ENCODE measurements at regions not wholly inside any gene's neighbourhood (a gene's known extent, or its start where the extent isn't known, plus 50 kb on each side); places are given as distances from the start of the nearest gene placed in this dataset.

DNA sequence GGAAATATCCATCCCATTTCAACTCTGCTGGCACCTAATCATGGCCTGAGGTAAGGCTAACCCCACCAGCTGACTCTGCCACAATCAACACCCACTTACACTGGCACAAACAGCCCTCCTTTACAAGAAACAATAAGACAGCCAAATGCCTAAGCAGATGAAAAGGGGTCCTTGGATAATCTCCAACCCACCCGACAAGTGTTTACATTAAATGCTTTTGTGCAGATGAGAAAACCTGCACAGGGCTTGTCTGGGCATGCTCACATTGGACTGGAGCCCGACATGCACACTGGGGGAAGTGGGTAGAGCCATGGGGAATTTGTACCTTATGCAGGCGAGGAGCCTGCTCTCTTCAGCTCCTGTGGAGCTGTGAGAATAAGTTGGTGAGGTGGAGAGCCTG lies 138.9 kb upstream of the ITM2A start:
- ChIA-PET RAD21 (ENCODE audit: low non-redundant PET in 1 of 2, low total read pairs in 2 of 2, uncharacterized antibody in 2 of 2, unreplicated experiment in 2 of 2) (no interaction called here), POLR2A (no interaction called here), CTCF (no interaction called here)
- TF ChIP-seq, protein P1, sequence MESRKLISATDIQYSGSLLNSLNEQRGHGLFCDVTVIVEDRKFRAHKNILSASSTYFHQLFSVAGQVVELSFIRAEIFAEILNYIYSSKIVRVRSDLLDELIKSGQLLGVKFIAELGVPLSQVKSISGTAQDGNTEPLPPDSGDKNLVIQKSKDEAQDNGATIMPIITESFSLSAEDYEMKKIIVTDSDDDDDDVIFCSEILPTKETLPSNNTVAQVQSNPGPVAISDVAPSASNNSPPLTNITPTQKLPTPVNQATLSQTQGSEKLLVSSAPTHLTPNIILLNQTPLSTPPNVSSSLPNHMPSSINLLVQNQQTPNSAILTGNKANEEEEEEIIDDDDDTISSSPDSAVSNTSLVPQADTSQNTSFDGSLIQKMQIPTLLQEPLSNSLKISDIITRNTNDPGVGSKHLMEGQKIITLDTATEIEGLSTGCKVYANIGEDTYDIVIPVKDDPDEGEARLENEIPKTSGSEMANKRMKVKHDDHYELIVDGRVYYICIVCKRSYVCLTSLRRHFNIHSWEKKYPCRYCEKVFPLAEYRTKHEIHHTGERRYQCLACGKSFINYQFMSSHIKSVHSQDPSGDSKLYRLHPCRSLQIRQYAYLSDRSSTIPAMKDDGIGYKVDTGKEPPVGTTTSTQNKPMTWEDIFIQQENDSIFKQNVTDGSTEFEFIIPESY (IDR thresholded peaks at IDR 0.05; ENCODE audit: extremely low read depth, insufficient replicate concordance, low read length), result no peak
- TF ChIP-seq SIN3A (IDR thresholded peaks at IDR 0.05; ENCODE audit: low read depth), result no peak
- DNase-seq (ENCODE audit: low read depth, low spot score) (no peak), ATAC-seq (no peak)
- no peak overlapping the region for H3K4me2 ChIP-seq (ENCODE audit: low read length)
- H2AFZ ChIP-seq (ENCODE audit: low read depth, low read length, poor library complexity, severe bottlenecking), result no peak overlapping the region
- no peaks in the 10 kb centered on the region for H3K36me3 ChIP-seq (ENCODE audit: control insufficient read depth in 1 of 2, insufficient read depth in 2 of 2, low read length in 2 of 2)
- no peaks in the 10 kb centered on the region for H3K9me3 ChIP-seq (ENCODE audit: control insufficient read depth in 1 of 2, insufficient read depth in 1 of 2, low read depth in 1 of 2, low read length in 2 of 2)
- H3K4me1 ChIP-seq (ENCODE audit: control insufficient read depth in 1 of 2, insufficient read depth in 2 of 2, low read length in 2 of 2), result no peaks in the 10 kb centered on the region
- no peak overlapping the region for H3K4me3 ChIP-seq (replicated peaks in 1 of 2; ENCODE audit: low read depth in 1 of 2, low read length in 2 of 2)
- H3K9me2 ChIP-seq (ENCODE audit: insufficient read depth), result no peaks in the 10 kb centered on the region
- H3K9ac ChIP-seq (ENCODE audit: low read length), result no peak overlapping the region
- no TSS peak for BruUV-seq (replicated peaks)
- H3K79me2 ChIP-seq (ENCODE audit: insufficient read depth, low read length), result no peaks in the 10 kb centered on the region
- intact Hi-C loops (cut with micrococcal nuclease), result no loop called here
- H3K27me3 ChIP-seq (ENCODE audit: insufficient read depth, low read length), result no peaks in the 10 kb centered on the region
- no peak overlapping the region for H3K27ac ChIP-seq (ENCODE audit: low read depth, low read length)
- no peaks in the 10 kb centered on the region for H4K20me1 ChIP-seq (ENCODE audit: insufficient read depth)

DNA sequence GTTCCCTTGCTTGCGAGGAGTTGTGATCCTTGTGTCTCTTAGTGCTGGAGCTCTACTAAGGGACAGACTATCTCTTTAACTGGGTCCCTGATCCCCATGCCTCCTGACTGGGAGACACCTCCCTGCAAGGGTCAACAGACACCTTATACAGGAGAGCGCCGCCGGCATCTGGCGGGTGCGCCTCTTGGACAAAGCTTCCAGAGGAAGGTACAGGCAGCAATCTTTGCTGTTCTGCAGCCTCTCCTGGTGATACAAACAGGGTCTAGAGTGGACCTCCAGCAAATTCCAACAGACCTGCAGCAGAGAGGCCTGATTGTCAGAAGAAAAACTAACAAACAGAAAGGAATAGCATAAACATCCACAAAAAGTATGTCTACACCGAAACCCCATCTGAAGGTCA lies 115.6 kb upstream of the ITM2A start:
- no peak for ATAC-seq
- H3K27me3 ChIP-seq (ENCODE audit: insufficient read depth, low read length), result no peaks in the 10 kb centered on the region
- H3K9me3 ChIP-seq (ENCODE audit: control insufficient read depth in 1 of 2, insufficient read depth in 1 of 2, low read depth in 1 of 2, low read length in 2 of 2), result no peaks in the 10 kb centered on the region
- H3K79me2 ChIP-seq (ENCODE audit: insufficient read depth, low read length), result no peaks in the 10 kb centered on the region
- H3K4me2 ChIP-seq (ENCODE audit: low read length), result no peak overlapping the region
- ChIA-PET CTCF (no interaction called here), RAD21 (ENCODE audit: low non-redundant PET in 1 of 2, low total read pairs in 2 of 2, uncharacterized antibody in 2 of 2, unreplicated experiment in 2 of 2) (no interaction called here), POLR2A (no interaction called here)
- no peak overlapping the region for H3K9ac ChIP-seq (ENCODE audit: low read length)
- H2AFZ ChIP-seq (ENCODE audit: low read depth, low read length, poor library complexity, severe bottlenecking), result no peak overlapping the region
- BruUV-seq (replicated peaks), result no TSS peak
- no peaks in the 10 kb centered on the region for H3K9me2 ChIP-seq (ENCODE audit: insufficient read depth)
- no peak for TF ChIP-seq POLR2AphosphoS5 (IDR thresholded peaks at IDR 0.05; ENCODE audit: low read depth, low read length)
- no peak for TF ChIP-seq JUND (IDR thresholded peaks at IDR 0.05)
- no peak for TF ChIP-seq EZH2phosphoT487 (IDR thresholded peaks at IDR 0.05; ENCODE audit: borderline replicate concordance)
- TF ChIP-seq CBX3 (IDR thresholded peaks at IDR 0.05; ENCODE audit: low read depth), result no peak
- no peak for TF ChIP-seq CTCF (IDR thresholded peaks at IDR 0.05 in 2 of 3, conservative IDR thresholded peaks at IDR 0.05 in 1 of 3; ENCODE audit: borderline replicate concordance in 1 of 3, insufficient read depth in 1 of 3, low read depth in 2 of 3, low read length in 2 of 3)
- no peak for TF ChIP-seq SRF (IDR thresholded peaks at IDR 0.05; ENCODE audit: low read depth)
- TF ChIP-seq SIN3A (IDR thresholded peaks at IDR 0.05; ENCODE audit: low read depth), result no peak
- no peak for TF ChIP-seq FOSL1 (IDR thresholded peaks at IDR 0.05; ENCODE audit: low read depth)
- H4K20me1 ChIP-seq (ENCODE audit: insufficient read depth), result no peaks in the 10 kb centered on the region
- no peak for DNase-seq (ENCODE audit: low read depth, low spot score)
- H3K27ac ChIP-seq (ENCODE audit: low read depth, low read length), result no peak overlapping the region
- H3K4me3 ChIP-seq (replicated peaks in 1 of 2; ENCODE audit: low read depth in 1 of 2, low read length in 2 of 2), result no peak overlapping the region
- no peaks in the 10 kb centered on the region for H3K4me1 ChIP-seq (ENCODE audit: control insufficient read depth in 1 of 2, insufficient read depth in 2 of 2, low read length in 2 of 2)
- intact Hi-C loops (cut with micrococcal nuclease), result no loop called here
- no peaks in the 10 kb centered on the region for H3K36me3 ChIP-seq (ENCODE audit: control insufficient read depth in 1 of 2, insufficient read depth in 2 of 2, low read length in 2 of 2)
